ENCODE measurements at regions not wholly inside any gene's neighbourhood (a gene's known extent, or its start where the extent isn't known, plus 50 kb on each side); places are given as distances from the start of the nearest gene placed in this dataset.

GRCh38 chr16:6190776-6191175 lies 1093.2 kb upstream of the EEF2KMT start:
- H3K4me1 Mint-ChIP-seq, result no peaks in the 10 kb centered on the region
- no peaks in the 10 kb centered on the region for H3K27me3 Mint-ChIP-seq
- H3K9me3 Mint-ChIP-seq, result peaks cover 12% of the 10 kb centered on the region
- H3K36me3 Mint-ChIP-seq, result no peaks in the 10 kb centered on the region
- H3K4me3 Mint-ChIP-seq, result no peak overlapping the region
- H3K27ac Mint-ChIP-seq, result no peak overlapping the region
- DNase-seq, result no peak

- Mint-ChIP-seq H3K9me3 (peaks cover 6% of the 10 kb centered on the region), H3K4me3 (no peak overlapping the region), H3K27ac (no peak overlapping the region), H3K27me3 (no peaks in the 10 kb centered on the region), H3K4me1 (no peaks in the 10 kb centered on the region), H3K36me3 (no peaks in the 10 kb centered on the region)
- no peak for DNase-seq
Observed at GRCh38 chr16:6189216-6189615, 1091.6 kb upstream of the EEF2KMT start.

- Mint-ChIP-seq H3K36me3 (no peaks in the 10 kb centered on the region), H3K9me3 (peaks cover 1% of the 10 kb centered on the region), H3K4me3 (no peak overlapping the region), H3K27me3 (no peaks in the 10 kb centered on the region), H3K4me1 (no peaks in the 10 kb centered on the region), H3K27ac (no peak overlapping the region)
- DNase-seq, result no peak
Observed at GRCh38 chr16:6177616-6178180, 1080.1 kb upstream of the EEF2KMT start.

GRCh38 chr16:6170022-6170421 lies 1072.4 kb upstream of the EEF2KMT start:
- H3K27ac Mint-ChIP-seq, result no peak overlapping the region
- H3K4me3 Mint-ChIP-seq, result no peak overlapping the region
- no peaks in the 10 kb centered on the region for H3K36me3 Mint-ChIP-seq

GRCh38 chr16:6165330-6165979 lies 1067.9 kb upstream of the EEF2KMT start:
- Mint-ChIP-seq H3K36me3 (no peaks in the 10 kb centered on the region), H3K4me1 (no peaks in the 10 kb centered on the region), H3K9me3 (peaks cover 2% of the 10 kb centered on the region), H3K4me3 (no peak overlapping the region), H3K27ac (no peak overlapping the region), H3K27me3 (no peaks in the 10 kb centered on the region)
- no peak for DNase-seq

More at GRCh38 chr16:6170022-6170421, 1072.4 kb upstream of the EEF2KMT start:
- no peaks in the 10 kb centered on the region for H3K4me1 Mint-ChIP-seq
- no peaks in the 10 kb centered on the region for H3K27me3 Mint-ChIP-seq
- DNase-seq, result no peak
- peaks cover 1% of the 10 kb centered on the region for H3K9me3 Mint-ChIP-seq

GRCh38 chr16:6160871-6161270 lies 1063.3 kb upstream of the EEF2KMT start:
- Mint-ChIP-seq H3K4me1 (no peaks in the 10 kb centered on the region), H3K9me3 (peaks cover 2% of the 10 kb centered on the region), H3K27ac (no peak overlapping the region), H3K27me3 (no peaks in the 10 kb centered on the region), H3K4me3 (no peak overlapping the region), H3K36me3 (no peaks in the 10 kb centered on the region)
- no peak for DNase-seq

GRCh38 chr16:6160303-6160702 lies 1062.7 kb upstream of the EEF2KMT start:
- no peaks in the 10 kb centered on the region for H3K27me3 Mint-ChIP-seq
- no peak for DNase-seq
- H3K9me3 Mint-ChIP-seq, result peaks cover 2% of the 10 kb centered on the region
- H3K4me1 Mint-ChIP-seq, result no peaks in the 10 kb centered on the region
- no peak overlapping the region for H3K27ac Mint-ChIP-seq
- no peaks in the 10 kb centered on the region for H3K36me3 Mint-ChIP-seq
- no peak overlapping the region for H3K4me3 Mint-ChIP-seq

GRCh38 chr16:6157806-6158205 lies 1060.2 kb upstream of the EEF2KMT start:
- Mint-ChIP-seq H3K27ac (no peak overlapping the region), H3K9me3 (peaks cover 2% of the 10 kb centered on the region), H3K4me1 (no peaks in the 10 kb centered on the region), H3K4me3 (no peak overlapping the region), H3K36me3 (no peaks in the 10 kb centered on the region), H3K27me3 (no peaks in the 10 kb centered on the region)
- no peak for DNase-seq

GRCh38 chr16:6155271-6155670 lies 1057.7 kb upstream of the EEF2KMT start:
- Mint-ChIP-seq H3K36me3 (no peaks in the 10 kb centered on the region), H3K27ac (no peak overlapping the region), H3K9me3 (no peaks in the 10 kb centered on the region), H3K4me1 (no peaks in the 10 kb centered on the region), H3K4me3 (no peak overlapping the region), H3K27me3 (no peaks in the 10 kb centered on the region)
- DNase-seq, result no peak

- Mint-ChIP-seq H3K36me3 (no peaks in the 10 kb centered on the region), H3K9me3 (no peaks in the 10 kb centered on the region), H3K27ac (no peak overlapping the region), H3K4me1 (no peaks in the 10 kb centered on the region), H3K4me3 (no peak overlapping the region), H3K27me3 (no peaks in the 10 kb centered on the region)
- DNase-seq, result no peak
Observed at GRCh38 chr16:6153901-6154300, 1056.3 kb upstream of the EEF2KMT start.

- Mint-ChIP-seq H3K4me1 (no peaks in the 10 kb centered on the region), H3K27me3 (no peaks in the 10 kb centered on the region)
Observed at GRCh38 chr16:6149031-6149430, 1051.4 kb upstream of the EEF2KMT start.

GRCh38 chr16:6148361-6148760 lies 1050.8 kb upstream of the EEF2KMT start:
- no peak for DNase-seq
- H3K27me3 Mint-ChIP-seq, result no peaks in the 10 kb centered on the region
- no peaks in the 10 kb centered on the region for H3K36me3 Mint-ChIP-seq
- H3K4me1 Mint-ChIP-seq, result no peaks in the 10 kb centered on the region
- H3K9me3 Mint-ChIP-seq, result peaks cover 9% of the 10 kb centered on the region
- no peak overlapping the region for H3K4me3 Mint-ChIP-seq
- no peak overlapping the region for H3K27ac Mint-ChIP-seq

More at GRCh38 chr16:6149031-6149430, 1051.4 kb upstream of the EEF2KMT start:
- no peak overlapping the region for H3K27ac Mint-ChIP-seq
- H3K4me3 Mint-ChIP-seq, result no peak overlapping the region
- H3K36me3 Mint-ChIP-seq, result no peaks in the 10 kb centered on the region
- DNase-seq, result no peak
- peaks cover 9% of the 10 kb centered on the region for H3K9me3 Mint-ChIP-seq

- no peak overlapping the region for H3K27ac Mint-ChIP-seq
- no peaks in the 10 kb centered on the region for H3K4me1 Mint-ChIP-seq
- no peak overlapping the region for H3K4me3 Mint-ChIP-seq
- no peaks in the 10 kb centered on the region for H3K27me3 Mint-ChIP-seq
- no peak for DNase-seq
- no peaks in the 10 kb centered on the region for H3K36me3 Mint-ChIP-seq
- H3K9me3 Mint-ChIP-seq, result peaks cover 9% of the 10 kb centered on the region
Observed at GRCh38 chr16:6146874-6147425, 1049.4 kb upstream of the EEF2KMT start.

GRCh38 chr16:6146356-6146755 lies 1048.8 kb upstream of the EEF2KMT start:
- Mint-ChIP-seq H3K27me3 (no peaks in the 10 kb centered on the region), H3K4me1 (no peaks in the 10 kb centered on the region), H3K4me3 (no peak overlapping the region), H3K36me3 (no peaks in the 10 kb centered on the region), H3K9me3 (peaks cover 10% of the 10 kb centered on the region), H3K27ac (no peak overlapping the region)
- no peak for DNase-seq

- Mint-ChIP-seq H3K36me3 (no peaks in the 10 kb centered on the region), H3K27ac (no peak overlapping the region), H3K4me3 (no peak overlapping the region), H3K27me3 (no peaks in the 10 kb centered on the region), H3K9me3 (peaks cover 12% of the 10 kb centered on the region), H3K4me1 (no peaks in the 10 kb centered on the region)
- no peak for DNase-seq
Observed at GRCh38 chr16:6144463-6144862, 1046.9 kb upstream of the EEF2KMT start.

GRCh38 chr16:6143020-6143419 lies 1045.4 kb upstream of the EEF2KMT start:
- H3K27ac Mint-ChIP-seq, result no peak overlapping the region
- no peaks in the 10 kb centered on the region for H3K36me3 Mint-ChIP-seq
- H3K27me3 Mint-ChIP-seq, result no peaks in the 10 kb centered on the region
- no peak overlapping the region for H3K4me3 Mint-ChIP-seq
- no peak for DNase-seq
- H3K9me3 Mint-ChIP-seq, result peaks cover 12% of the 10 kb centered on the region
- no peaks in the 10 kb centered on the region for H3K4me1 Mint-ChIP-seq
